Trophoblast cell (in vitro differentiated cells and primary cell): ENCODE measurements at regions not wholly inside any gene's neighbourhood (a gene's known extent, or its start where the extent isn't known, plus 50 kb on each side); places are given as distances from the start of the nearest gene placed in this dataset.

ENCODE experiments used
- DNase-seq, 2 donors: peaks; one replicate each; pipeline ENCODE4 v3.0.0-alpha.2; 2016
- H2AFZ ChIP-seq: 2 replicates; pipeline ENCODE4 v1.6.1; 2013; ENCODE audit warnings: low read length, moderate library complexity, mild to moderate bottlenecking; ENCODE audit not compliant: insufficient read depth, poor library complexity
- H2AK5ac ChIP-seq: 2 replicates; pipeline ENCODE4 v1.6.1; 2013; ENCODE audit warnings: mild to moderate bottlenecking, low read length
- H2BK120ac ChIP-seq: 2 replicates; pipeline ENCODE4 v1.6.1; 2013; ENCODE audit warnings: low read length, mild to moderate bottlenecking, moderate library complexity; ENCODE audit not compliant: insufficient read depth, poor library complexity
- H2BK12ac ChIP-seq: 2 replicates; pipeline ENCODE4 v1.6.1; 2013; ENCODE audit warnings: mild to moderate bottlenecking, low read length, moderate library complexity
- H2BK5ac ChIP-seq: 2 replicates; pipeline ENCODE4 v1.6.1; 2013; ENCODE audit warnings: low read length, low read depth, moderate library complexity, mild to moderate bottlenecking; ENCODE audit not compliant: poor library complexity
- H3K14ac ChIP-seq: 2 replicates; pipeline ENCODE4 v1.6.1; 2013; ENCODE audit warnings: mild to moderate bottlenecking, low read length
- H3K18ac ChIP-seq: 2 replicates; pipeline ENCODE4 v1.6.1; 2013; ENCODE audit warnings: mild to moderate bottlenecking, low read length
- H3K23ac ChIP-seq: 2 replicates; pipeline ENCODE4 v1.6.1; 2013; ENCODE audit warnings: low read length
- H3K27ac ChIP-seq: 2 replicates; pipeline ENCODE4 v1.5.1; 2013; ENCODE audit warnings: low read depth, mild to moderate bottlenecking, inconsistent platforms, low read length, moderate library complexity
- H3K27me3 ChIP-seq: 2 replicates; pipeline ENCODE4 v1.6.1; 2013; ENCODE audit warnings: inconsistent platforms, mild to moderate bottlenecking, low read length, moderate library complexity; ENCODE audit not compliant: insufficient read depth
- H3K36me3 ChIP-seq, 2 experiments: 1 replicate in 1 of 2; 2 replicates in 1 of 2; pipeline ENCODE4 v1.6.1; 2013; ENCODE audit warnings: low read length in 2 of 2, mild to moderate bottlenecking in 2 of 2, moderate library complexity in 1 of 2; ENCODE audit not compliant: insufficient read depth in 2 of 2, control insufficient read depth in 1 of 2
- H3K4ac ChIP-seq: 2 replicates; pipeline ENCODE4 v1.6.1; 2013; ENCODE audit warnings: low read depth, mild to moderate bottlenecking, low read length, moderate library complexity
- H3K4me1 ChIP-seq, 2 experiments: 1 replicate in 1 of 2; 2 replicates in 1 of 2; pipeline ENCODE4 v1.6.1; 2013; ENCODE audit warnings: low read length in 2 of 2, mild to moderate bottlenecking in 2 of 2, moderate library complexity in 1 of 2; ENCODE audit not compliant: insufficient read depth in 2 of 2, control insufficient read depth in 1 of 2
- H3K4me2 ChIP-seq: 2 replicates; pipeline ENCODE4 v1.6.1; 2013; ENCODE audit warnings: inconsistent platforms, mild to moderate bottlenecking, low read length, moderate library complexity
- H3K4me3 ChIP-seq: 2 replicates; pipeline ENCODE4 v1.5.1; 2013; ENCODE audit warnings: mild to moderate bottlenecking, low read depth, low read length, inconsistent platforms
- H3K79me1 ChIP-seq: one replicate; pipeline ENCODE4 v1.6.1; 2013; ENCODE audit warnings: low read length
- H3K79me2 ChIP-seq: 2 replicates; pipeline ENCODE4 v1.6.1; 2013; ENCODE audit warnings: low read length, mild to moderate bottlenecking; ENCODE audit not compliant: control insufficient read depth, insufficient read depth, poor library complexity
- H3K9ac ChIP-seq: 2 replicates; pipeline ENCODE4 v1.6.1; 2013; ENCODE audit warnings: mild to moderate bottlenecking, low read length
- H3K9me3 ChIP-seq: 2 replicates; pipeline ENCODE4 v1.6.1; 2013; ENCODE audit warnings: low read depth, mild to moderate bottlenecking, control low read depth, inconsistent platforms, low read length; ENCODE audit not compliant: insufficient read depth
- H4K12ac ChIP-seq: 2 replicates; pipeline ENCODE4 v1.6.1; 2013; ENCODE audit warnings: low read depth, mild to moderate bottlenecking, low read length, moderate library complexity
- H4K8ac ChIP-seq: 2 replicates; pipeline ENCODE4 v1.6.1; 2013; ENCODE audit warnings: low read depth, mild to moderate bottlenecking, low read length, moderate library complexity
- H4K91ac ChIP-seq: one replicate; pipeline ENCODE4 v1.6.1; 2013; ENCODE audit warnings: low read depth, mild to moderate bottlenecking, low read length, moderate library complexity
- WGBS: extraction: QIAGEN DNeasy Blood & Tissue Kit; methylation state at CpG from one replicate; pipeline ENCODE4 v1.1.7; 2013; ENCODE audit warnings: missing lambda C conversion rate; ENCODE audit not compliant: insufficient read length, insufficient coverage; ENCODE audit errors: extremely low coverage; 5-methylcytosine and 5-hydroxymethylcytosine counted together

- H3K79me1 ChIP-seq, result no peaks in the 10 kb centered on the region
- no peaks in the 10 kb centered on the region for H3K79me2 ChIP-seq
- no peak overlapping the region for H4K12ac ChIP-seq
- H3K4me2 ChIP-seq, result no peak overlapping the region
- no peak overlapping the region for H3K23ac ChIP-seq
- no peak overlapping the region for H2AK5ac ChIP-seq
- H3K14ac ChIP-seq, result no peak overlapping the region
- no peak overlapping the region for H2BK12ac ChIP-seq
- H3K27ac ChIP-seq, result no peak overlapping the region
- H2BK120ac ChIP-seq, result no peak overlapping the region
- H3K9ac ChIP-seq, result no peak overlapping the region
- no peak overlapping the region for H4K8ac ChIP-seq
- H3K36me3 ChIP-seq, result no peaks in the 10 kb centered on the region
- no peak for DNase-seq
- no peak overlapping the region for H3K4me3 ChIP-seq
- H4K91ac ChIP-seq, result no peak overlapping the region
- no peak overlapping the region for H3K18ac ChIP-seq
- peaks cover 0 to 5% of the 10 kb centered on the region in 2 experiments for H3K4me1 ChIP-seq
- WGBS, result no CpG with 5 or more reads among the region's 5 CpGs
- H3K9me3 ChIP-seq, result no peaks in the 10 kb centered on the region
- no peaks in the 10 kb centered on the region for H3K27me3 ChIP-seq
- no peak overlapping the region for H3K4ac ChIP-seq
- H2AFZ ChIP-seq, result no peak overlapping the region
- H2BK5ac ChIP-seq, result no peak overlapping the region
Measured at GRCh38 chr9:95611354-95611753, 94.6 kb upstream of the PTCH1 start.

- Histone ChIP-seq H3K27me3 (no peaks in the 10 kb centered on the region), H2BK5ac (no peak overlapping the region), H3K79me2 (no peaks in the 10 kb centered on the region), H4K12ac (no peak overlapping the region), H3K4me2 (no peak overlapping the region), H2BK120ac (no peak overlapping the region), H3K27ac (no peak overlapping the region), H3K4me3 (no peak overlapping the region), H3K18ac (no peak overlapping the region), H4K91ac (no peak overlapping the region), H2AFZ (no peak overlapping the region), H3K36me3 (no peaks in the 10 kb centered on the region), H3K79me1 (no peaks in the 10 kb centered on the region), H3K9me3 (no peaks in the 10 kb centered on the region), H4K8ac (no peak overlapping the region), H3K14ac (no peak overlapping the region), H3K9ac (no peak overlapping the region), H2BK12ac (no peak overlapping the region), H3K4me1 (peaks cover 8 to 12% of the 10 kb centered on the region in 2 experiments), H2AK5ac (no peak overlapping the region), H3K4ac (no peak overlapping the region), H3K23ac (no peak overlapping the region)
- no peak for DNase-seq
- WGBS, result no CpG with 5 or more reads among the region's 16 CpGs
Measured at GRCh38 chr9:95610006-95610785, 93.4 kb upstream of the PTCH1 start.

- no peak overlapping the region for H2AFZ ChIP-seq
- no peak overlapping the region for H2BK5ac ChIP-seq
- H3K4me2 ChIP-seq, result no peak overlapping the region
- no peaks in the 10 kb centered on the region for H3K79me1 ChIP-seq
- no peak overlapping the region for H3K4ac ChIP-seq
- no peaks in the 10 kb centered on the region for H3K36me3 ChIP-seq
- no peak overlapping the region for H2AK5ac ChIP-seq
- H3K27ac ChIP-seq, result no peak overlapping the region
- H2BK120ac ChIP-seq, result no peak overlapping the region
- H4K8ac ChIP-seq, result no peak overlapping the region
- no peaks in the 10 kb centered on the region for H3K79me2 ChIP-seq
- no peak overlapping the region for H3K23ac ChIP-seq
- H2BK12ac ChIP-seq, result no peak overlapping the region
- peaks cover 12 to 18% of the 10 kb centered on the region in 2 experiments for H3K4me1 ChIP-seq
- no peak overlapping the region for H3K9ac ChIP-seq
- no CpG with 5 or more reads among the region's 7 CpGs for WGBS
- H3K27me3 ChIP-seq, result no peaks in the 10 kb centered on the region
- no peak overlapping the region for H3K14ac ChIP-seq
- no peak for DNase-seq
- H3K4me3 ChIP-seq, result no peak overlapping the region
- no peaks in the 10 kb centered on the region for H3K9me3 ChIP-seq
- H3K18ac ChIP-seq, result no peak overlapping the region
- no peak overlapping the region for H4K91ac ChIP-seq
- H4K12ac ChIP-seq, result no peak overlapping the region
Measured at GRCh38 chr9:95609426-95609825, 92.7 kb upstream of the PTCH1 start.

GRCh38 chr9:95608341-95608740 lies 91.6 kb upstream of the PTCH1 start:
- DNase-seq, result no peak
- Histone ChIP-seq H3K9me3 (no peaks in the 10 kb centered on the region), H3K4me3 (no peak overlapping the region), H2AK5ac (no peak overlapping the region), H3K4me2 (no peak overlapping the region), H3K4ac (no peak overlapping the region), H3K27me3 (no peaks in the 10 kb centered on the region), H3K9ac (no peak overlapping the region), H3K27ac (no peak overlapping the region), H4K12ac (no peak overlapping the region), H3K18ac (no peak overlapping the region), H3K36me3 (no peaks in the 10 kb centered on the region), H2BK5ac (no peak overlapping the region), H3K79me2 (no peaks in the 10 kb centered on the region), H3K14ac (no peak overlapping the region), H3K4me1 (peaks cover 12 to 18% of the 10 kb centered on the region in 2 experiments), H2AFZ (no peak overlapping the region), H2BK120ac (no peak overlapping the region), H3K79me1 (no peaks in the 10 kb centered on the region), H2BK12ac (no peak overlapping the region), H3K23ac (no peak overlapping the region), H4K91ac (no peak overlapping the region), H4K8ac (no peak overlapping the region)
- no CpG with 5 or more reads among the region's 1 CpG for WGBS
